ENCODE measurements at regions not wholly inside any gene's neighbourhood (a gene's known extent, or its start where the extent isn't known, plus 50 kb on each side); places are given as distances from the start of the nearest gene placed in this dataset.

GRCh38 chr5:60529001-60529400, 171.0 kb downstream of the DEPDC1B start:
- DNase-seq (ENCODE audit: low spot score in 2 of 2): no peak
- no peaks in the 10 kb centered on the region for H3K4me1 ChIP-seq
- H3K4me3 ChIP-seq: no peak overlapping the region
- H3K27ac ChIP-seq: no peak overlapping the region
- no peaks in the 10 kb centered on the region for H3K36me3 ChIP-seq
- H3K27me3 ChIP-seq: no peaks in the 10 kb centered on the region
- no peaks in the 10 kb centered on the region for H3K9me3 ChIP-seq
- no peak for TF ChIP-seq EP300 (IDR thresholded peaks at IDR 0.05)
- 27% methylated on average over 2 of the region's 2 CpGs for WGBS

GRCh38 chr5:60527072-60527471, 172.9 kb downstream of the DEPDC1B start:
- WGBS: 38% methylated on average over 5 of the region's 5 CpGs
- Histone ChIP-seq H3K27ac (no peak overlapping the region), H3K9me3 (no peaks in the 10 kb centered on the region), H3K27me3 (no peaks in the 10 kb centered on the region), H3K4me3 (no peak overlapping the region), H3K4me1 (no peaks in the 10 kb centered on the region), H3K36me3 (no peaks in the 10 kb centered on the region)
- no peak for TF ChIP-seq CTCF (IDR thresholded peaks at IDR 0.05)
- no peak for TF ChIP-seq EP300 (IDR thresholded peaks at IDR 0.05)
- no peak for TF ChIP-seq POLR2A (IDR thresholded peaks at IDR 0.05)
- TF ChIP-seq POLR2AphosphoS5 (IDR thresholded peaks at IDR 0.05): no peak
- DNase-seq (ENCODE audit: low spot score in 2 of 2): no peak

- Histone ChIP-seq H3K4me3 (no peak overlapping the region), H3K9me3 (no peaks in the 10 kb centered on the region), H3K27me3 (no peaks in the 10 kb centered on the region), H3K36me3 (no peaks in the 10 kb centered on the region), H3K27ac (no peak overlapping the region), H3K4me1 (no peaks in the 10 kb centered on the region)
- 56% methylated on average over 8 of the region's 8 CpGs for WGBS
- no peak for DNase-seq (ENCODE audit: low spot score in 2 of 2)
- TF ChIP-seq CTCF (IDR thresholded peaks at IDR 0.05) (no peak), POLR2AphosphoS5 (IDR thresholded peaks at IDR 0.05) (no peak), EP300 (IDR thresholded peaks at IDR 0.05) (no peak), POLR2A (IDR thresholded peaks at IDR 0.05) (no peak)
Observed at GRCh38 chr5:60526336-60526875, 173.6 kb downstream of the DEPDC1B start.

GRCh38 chr5:60522292-60522905, 177.6 kb downstream of the DEPDC1B start:
- H3K9me3 ChIP-seq: no peaks in the 10 kb centered on the region
- WGBS: 70% methylated on average over 4 of the region's 4 CpGs
- H3K27ac ChIP-seq: no peak overlapping the region
- H3K4me1 ChIP-seq: no peaks in the 10 kb centered on the region
- H3K27me3 ChIP-seq: no peaks in the 10 kb centered on the region
- TF ChIP-seq CTCF (IDR thresholded peaks at IDR 0.05) (no peak), POLR2AphosphoS5 (IDR thresholded peaks at IDR 0.05) (no peak), EP300 (IDR thresholded peaks at IDR 0.05) (no peak), POLR2A (IDR thresholded peaks at IDR 0.05) (no peak)
- H3K4me3 ChIP-seq: no peak overlapping the region
- no peaks in the 10 kb centered on the region for H3K36me3 ChIP-seq
- DNase-seq (ENCODE audit: low spot score in 2 of 2): no peak

GRCh38 chr5:60521376-60522291, 178.3 kb downstream of the DEPDC1B start:
- H3K4me1 ChIP-seq: no peaks in the 10 kb centered on the region
- no peak for DNase-seq (ENCODE audit: low spot score in 2 of 2)
- no peaks in the 10 kb centered on the region for H3K27me3 ChIP-seq
- H3K9me3 ChIP-seq: no peaks in the 10 kb centered on the region
- H3K36me3 ChIP-seq: no peaks in the 10 kb centered on the region
- H3K27ac ChIP-seq: no peak overlapping the region
- 64% methylated on average over 5 of the region's 5 CpGs for WGBS
- no peak overlapping the region for H3K4me3 ChIP-seq
- TF ChIP-seq POLR2AphosphoS5 (IDR thresholded peaks at IDR 0.05): no peak
- no peak for TF ChIP-seq POLR2A (IDR thresholded peaks at IDR 0.05)
- TF ChIP-seq CTCF (IDR thresholded peaks at IDR 0.05): no peak
- TF ChIP-seq EP300 (IDR thresholded peaks at IDR 0.05): no peak

All from suprapubic skin (tissue), 4 donors.